GM13976 (cell line): ENCODE measurements at regions not wholly inside any gene's neighbourhood (a gene's known extent, or its start where the extent isn't known, plus 50 kb on each side); places are given as distances from the start of the nearest gene placed in this dataset.

Experiments used
- DNase-seq: peaks from one replicate; pipeline ENCODE4 v3.0.0; 2012; ENCODE audit warnings: low spot score
- CTCF ChIP-seq: IDR thresholded peaks from 2 replicates; pipeline ENCODE4 v1.5.1; 2012; ENCODE audit warnings: borderline replicate concordance, mild to moderate bottlenecking; ENCODE audit not compliant: insufficient read depth; ENCODE audit errors: extremely low read depth, missing control alignments, control extremely low read depth
- in situ Hi-C: fragments of 300-500 bp; cut with MboI; formaldehyde crosslinking; loops from one replicate; pipeline ENCODE4 v1.12.0; 2022; ENCODE audit warnings: low sequenced_read_pairs, mixed read lengths, inconsistent platforms; ENCODE audit not compliant: unreplicated experiment

DNA sequence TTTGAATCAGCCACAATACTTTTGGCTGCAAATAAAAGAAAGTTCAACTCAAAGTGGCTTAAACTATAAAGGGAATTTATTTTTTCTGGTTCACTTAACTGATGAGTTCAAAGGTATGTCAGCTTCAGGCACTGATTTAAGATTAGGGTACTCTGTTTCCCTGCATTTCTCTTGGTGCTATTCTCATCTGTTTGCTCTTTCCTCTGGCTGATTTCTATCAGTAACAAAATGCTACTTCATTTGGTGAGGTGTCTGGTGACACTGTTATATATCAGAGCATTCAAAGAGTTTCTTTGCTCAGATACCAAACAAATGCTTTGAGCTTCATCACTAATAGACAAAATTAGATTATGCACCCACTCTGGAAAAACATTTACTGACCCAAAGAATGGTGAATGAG, 65.9 kb upstream of the HTR4 start:
- in situ Hi-C loops: loop anchor here (25.0 kb wide), 1 partner anchor 533 kb away; no protein-coding TSS in a partner anchor
- TF ChIP-seq CTCF: no peak
- no peak for DNase-seq

GRCh38 chr5:148723143-148723542, 68.8 kb upstream of the HTR4 start:
- DNase-seq: no peak
- in situ Hi-C loops: loop anchor here (25.0 kb wide), 1 partner anchor 536 kb away; no protein-coding TSS in a partner anchor
- no peak for TF ChIP-seq CTCF

DNA sequence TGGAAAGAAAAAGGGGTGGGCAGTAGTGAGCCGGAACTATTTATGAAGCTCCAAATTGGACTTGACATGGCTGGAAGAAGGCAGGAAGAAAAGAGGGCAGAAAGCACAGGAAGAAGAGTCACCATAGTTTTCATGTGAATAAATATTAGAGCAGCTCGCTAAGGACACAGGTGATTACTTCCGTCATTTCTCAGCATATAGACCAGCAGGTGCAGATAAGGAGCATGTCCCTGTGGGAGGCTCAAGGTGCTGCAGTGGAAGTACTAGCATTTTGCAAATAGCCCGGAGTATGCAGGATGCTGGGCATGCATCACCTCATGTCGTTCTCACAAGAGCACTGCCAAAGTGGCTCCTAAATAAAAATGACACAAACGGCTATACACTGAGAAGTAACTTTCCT, 71.3 kb upstream of the HTR4 start:
- no peak for TF ChIP-seq CTCF
- in situ Hi-C loops: loop anchor here (25.0 kb wide), 3 partner anchors 237 to 537 kb away; partner anchors contain the start of gene AFAP1L1
- no peak for DNase-seq

- no peak for TF ChIP-seq CTCF
- in situ Hi-C loops: loop anchor here (25.0 kb wide), 3 partner anchors 233 to 533 kb away; partner anchors contain the start of gene AFAP1L1
- no peak for DNase-seq
Observed at GRCh38 chr5:148729182-148729581, 74.9 kb upstream of the HTR4 start.

DNA sequence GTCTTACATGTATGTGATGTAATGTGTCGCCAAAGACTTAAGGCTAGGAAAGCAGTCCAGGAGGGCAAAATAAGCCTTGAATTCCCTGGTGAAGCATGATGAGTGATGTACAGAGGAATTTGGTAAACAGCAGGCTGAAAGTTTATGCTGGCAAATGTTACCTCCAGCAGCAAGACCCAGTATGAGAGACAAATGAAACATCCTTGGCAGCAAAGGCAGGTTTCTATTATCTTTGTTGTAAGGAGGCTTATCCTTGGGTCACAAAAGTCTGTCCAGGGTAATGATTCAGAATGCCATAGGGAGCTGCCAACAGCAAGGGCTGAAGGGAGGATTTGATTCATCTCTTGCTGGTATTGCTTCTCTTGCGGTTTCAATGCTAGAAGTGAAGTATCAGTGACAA, 75.9 kb upstream of the HTR4 start:
- no peak for DNase-seq
- no peak for TF ChIP-seq CTCF
- in situ Hi-C loops: loop anchor here (25.0 kb wide), 3 partner anchors 232 to 532 kb away; partner anchors contain the start of gene AFAP1L1

GRCh38 chr5:148730942-148731898, 76.9 kb upstream of the HTR4 start:
- DNase-seq: peak; percentile 49
- in situ Hi-C loops: loop anchor here (25.0 kb wide), 3 partner anchors 231 to 531 kb away; partner anchors contain the start of gene AFAP1L1
- TF ChIP-seq CTCF: peak; percentile 81
